ENCODE measurements at regions not wholly inside any gene's neighbourhood (a gene's known extent, or its start where the extent isn't known, plus 50 kb on each side); places are given as distances from the start of the nearest gene placed in this dataset.
"Not testable (repeated sequence)": the region's sequence is repeated elsewhere in the genome, so short reads cannot be mapped to it uniquely, and the experiment has no call there.

DNA sequence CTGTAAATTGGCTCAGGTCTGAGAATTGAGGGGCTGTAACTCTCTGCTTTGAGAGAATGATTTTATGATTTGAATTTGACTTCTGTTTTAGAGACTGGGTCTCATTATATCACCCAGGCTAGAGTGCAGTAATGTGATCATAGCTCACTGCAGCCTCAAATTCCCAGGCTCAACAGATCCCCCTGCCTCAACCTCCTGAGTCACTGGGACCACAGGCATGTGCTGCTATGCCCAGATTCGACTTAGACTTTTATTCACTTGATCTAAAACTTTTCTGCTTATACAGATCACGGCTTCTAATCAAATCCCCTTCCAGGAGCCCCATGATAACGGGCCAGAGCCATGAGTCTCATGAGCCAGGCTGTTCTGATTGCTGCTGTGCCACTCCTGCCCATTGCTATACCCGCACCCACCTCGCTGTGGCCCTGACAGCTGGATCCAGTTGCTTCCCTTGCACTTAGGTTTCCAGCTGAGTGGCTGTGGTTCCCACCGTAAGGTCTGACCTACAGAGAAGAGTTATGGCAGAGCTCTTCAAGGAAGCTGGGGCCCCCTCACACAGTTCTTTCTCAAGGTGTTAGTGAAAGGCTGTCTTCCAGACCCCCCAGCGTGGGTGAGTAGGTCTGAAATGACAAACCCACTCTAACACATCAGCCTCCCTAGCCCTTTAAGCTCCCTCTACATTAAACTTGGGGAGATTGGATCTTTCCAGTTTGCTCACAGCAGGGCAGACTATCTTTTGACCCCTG, 251.2 kb upstream of the SGCG start:
- FAIRE-seq, result no peak

- FAIRE-seq, result no peak
Measured at GRCh38 chr13:22931576-22931975, 249.2 kb upstream of the SGCG start.

DNA sequence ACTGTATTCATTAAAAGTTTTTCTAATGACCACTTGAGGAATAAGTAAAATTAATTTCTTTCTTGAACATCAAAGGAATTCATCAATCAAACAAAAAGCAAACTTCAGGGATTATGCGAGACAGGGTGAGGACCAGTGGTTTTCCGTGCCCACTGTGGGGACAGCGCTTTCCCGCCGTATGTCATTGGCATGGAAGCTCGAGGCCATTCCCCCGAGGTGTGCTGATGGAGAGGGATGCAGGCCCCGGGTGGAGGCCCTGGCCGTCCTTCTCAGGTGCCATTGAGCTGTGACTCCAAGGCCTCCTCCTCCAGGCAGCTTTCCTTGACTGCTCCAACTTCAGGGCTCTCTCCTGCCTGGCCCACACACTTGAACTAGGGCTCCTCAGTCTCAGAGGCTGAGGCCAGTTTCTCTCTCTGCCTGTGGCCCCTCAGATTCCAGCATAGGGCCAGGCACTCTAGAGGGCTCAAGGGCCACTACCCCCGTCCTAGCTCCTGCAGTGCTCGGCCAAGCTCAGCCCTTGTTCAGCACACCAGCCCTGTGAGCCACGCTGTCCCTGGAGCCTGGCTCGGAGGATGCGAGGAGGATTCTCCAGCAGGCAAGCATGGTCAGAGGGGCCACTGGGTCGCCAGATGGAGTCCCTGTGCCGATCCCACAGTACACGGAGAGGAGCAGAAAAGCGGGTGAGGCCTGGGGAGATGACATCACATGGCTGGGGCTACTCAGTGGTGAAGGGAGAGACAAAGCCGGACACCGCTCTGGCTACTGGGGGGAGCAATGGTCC, 248.0 kb upstream of the SGCG start:
- FAIRE-seq, result not testable (repeated sequence)

DNA sequence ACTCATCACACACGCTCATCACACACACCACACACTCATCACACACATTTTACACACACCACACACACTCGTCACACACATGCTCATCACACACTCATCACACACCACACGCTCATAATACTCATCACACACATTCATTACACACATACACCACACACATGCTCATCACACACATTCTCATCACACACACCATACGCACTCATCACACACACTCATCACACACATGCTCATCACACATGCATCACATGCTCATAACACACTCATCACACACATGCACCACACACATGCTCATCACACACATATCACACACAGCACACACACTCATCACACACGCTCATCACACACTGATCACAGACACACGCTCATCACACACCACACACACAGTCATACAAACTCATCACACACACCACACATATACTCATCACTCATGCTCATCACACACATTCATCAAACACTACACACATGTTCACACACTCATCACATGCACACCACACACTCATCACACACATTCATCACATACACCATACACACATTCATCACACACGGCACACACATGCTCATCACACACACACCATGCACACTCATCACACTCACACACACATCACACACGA, 247.1 kb upstream of the SGCG start:
- FAIRE-seq, result no peak

DNA sequence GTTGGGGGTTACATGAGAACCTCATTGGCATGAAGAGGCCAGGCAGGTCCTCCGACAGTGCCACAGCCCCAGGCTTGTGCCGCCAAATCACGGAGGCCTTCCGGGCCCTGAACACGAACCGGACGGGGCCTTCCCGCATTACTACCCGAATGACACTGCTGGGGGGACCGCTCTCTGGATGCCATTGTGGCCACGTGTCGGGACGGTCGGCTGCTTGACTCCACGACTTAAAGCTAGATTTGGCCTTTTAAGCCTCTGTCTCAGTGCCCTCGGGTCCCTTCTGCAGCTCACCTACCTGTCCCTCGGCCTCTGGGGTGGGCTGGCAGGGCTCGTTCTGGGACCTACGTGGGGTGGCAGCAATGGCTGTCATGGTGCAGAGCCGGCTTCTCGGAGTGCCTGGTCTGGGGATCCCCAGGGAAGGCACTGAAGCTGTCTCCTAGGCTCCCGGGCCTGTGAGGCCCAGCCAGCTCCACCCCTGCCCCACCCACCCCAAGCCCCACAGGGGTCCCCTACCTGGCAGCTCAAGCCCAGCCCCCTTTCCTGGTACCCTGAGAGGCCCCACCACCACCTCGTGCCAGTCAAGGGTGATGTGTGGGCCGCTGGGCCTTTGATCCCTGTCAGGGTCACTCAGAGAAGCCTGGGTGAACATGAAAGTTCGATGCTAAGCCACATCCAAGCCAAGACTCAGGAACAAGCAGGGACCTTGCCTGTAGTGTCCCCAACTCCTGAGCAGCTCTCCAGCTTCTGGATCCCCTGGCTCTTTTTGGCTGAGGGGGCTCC, 245.8 kb upstream of the SGCG start:
- FAIRE-seq, result no peak

DNA sequence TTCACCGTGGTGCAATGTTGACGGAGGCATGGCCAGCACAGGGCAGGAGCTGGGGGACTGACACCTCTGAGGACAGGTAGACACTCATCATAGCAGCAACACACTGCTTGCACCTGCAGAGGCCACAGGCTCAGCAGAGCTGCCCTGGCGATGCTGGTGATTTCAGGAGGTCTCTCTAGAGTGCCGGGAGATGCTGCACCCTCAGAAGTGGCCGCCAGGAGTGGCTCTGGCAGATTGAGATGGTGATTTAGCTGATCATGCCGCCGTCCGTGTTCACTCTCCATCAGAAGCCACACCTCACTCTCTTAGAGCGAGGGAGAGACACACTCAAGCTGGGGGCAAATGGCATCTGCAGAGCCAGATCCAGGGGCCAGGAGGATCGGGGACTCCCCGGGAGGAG, 244.6 kb upstream of the SGCG start:
- FAIRE-seq, result no peak

GRCh38 chr13:22937241-22937640, 243.5 kb upstream of the SGCG start:
- no peak for FAIRE-seq

DNA sequence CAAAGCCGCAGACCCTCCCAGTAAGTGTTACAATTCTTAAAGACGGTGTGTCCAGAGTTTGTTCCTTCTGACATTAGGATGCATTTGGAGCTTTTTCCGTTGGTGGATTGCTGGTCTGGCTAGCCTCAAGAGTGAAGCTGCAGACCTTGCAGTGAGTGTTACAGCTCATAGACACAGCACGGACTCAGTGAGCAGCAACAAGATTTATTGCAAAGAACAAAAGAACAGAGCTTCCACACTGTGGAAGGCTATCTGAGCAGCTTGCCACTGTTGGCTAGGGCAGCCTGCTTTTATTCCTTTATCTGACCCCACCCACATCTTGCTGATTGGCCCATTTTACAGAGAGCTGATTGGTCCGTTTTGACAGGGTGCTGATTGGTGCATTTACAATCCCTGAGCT, 242.8 kb upstream of the SGCG start:
- FAIRE-seq, result no peak

DNA sequence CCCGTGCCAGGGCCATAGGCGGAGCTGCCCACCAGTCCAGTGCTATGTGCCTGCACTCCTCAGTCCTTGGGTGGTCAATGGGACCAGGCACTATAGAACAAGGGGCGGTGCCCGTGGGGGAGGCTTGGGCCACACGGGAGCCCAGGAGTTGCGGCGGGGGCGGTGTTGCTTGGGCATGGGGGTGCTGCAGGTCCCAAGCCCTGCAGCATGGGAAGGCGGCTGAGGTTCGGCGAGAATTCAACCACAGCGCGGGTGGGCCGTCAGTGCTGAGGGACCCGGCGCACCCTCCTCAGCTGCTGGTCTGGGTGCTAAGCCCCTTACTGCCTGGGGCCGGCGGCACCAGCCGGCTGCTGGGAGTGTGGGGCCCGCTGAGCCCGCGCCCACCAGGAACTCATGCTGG, 242.2 kb upstream of the SGCG start:
- no peak for FAIRE-seq

DNA sequence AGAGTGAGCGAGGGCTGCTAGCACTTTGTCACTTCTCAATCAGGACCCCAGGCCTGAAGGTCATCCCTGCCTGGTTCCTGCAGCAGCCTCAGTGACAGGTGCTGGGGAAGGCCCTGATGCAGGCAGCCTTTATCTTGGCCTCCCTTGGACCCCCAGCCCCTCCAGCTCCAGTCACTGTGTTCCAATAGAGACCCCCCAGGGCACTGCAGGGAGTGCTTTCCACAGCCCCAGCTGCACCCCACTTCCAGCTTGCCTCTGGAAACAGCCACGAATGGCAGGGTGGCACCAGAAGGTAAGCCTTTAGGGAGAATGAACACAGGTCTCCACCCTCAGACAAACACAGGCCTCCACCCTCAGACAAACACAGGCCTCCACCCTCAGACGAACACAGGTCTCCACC, 241.6 kb upstream of the SGCG start:
- FAIRE-seq, result no peak

GRCh38 chr13:22940090-22940710, 240.6 kb upstream of the SGCG start:
- no peak for FAIRE-seq

DNA sequence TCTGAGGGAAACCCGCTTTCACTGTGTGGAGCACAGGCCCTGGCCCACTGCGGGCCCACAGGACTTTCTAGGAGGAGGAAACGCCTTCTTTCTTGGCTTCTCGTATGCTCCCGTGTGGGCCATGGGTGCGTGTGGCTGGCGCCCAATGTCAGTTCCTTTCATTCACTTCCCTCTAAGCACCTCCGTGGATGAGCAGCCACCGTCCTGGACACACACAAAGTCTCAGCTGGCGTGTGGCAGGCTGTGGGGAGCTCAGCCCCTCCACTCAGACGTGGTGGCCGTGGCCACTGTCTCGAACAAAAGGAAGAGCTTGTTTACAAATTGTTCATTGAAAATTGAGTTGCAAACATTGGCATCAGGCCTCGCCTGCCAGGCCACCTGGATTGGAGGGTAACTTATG, 240.0 kb upstream of the SGCG start:
- no peak for FAIRE-seq

GRCh38 chr13:22941495-22941894, 239.3 kb upstream of the SGCG start:
- not testable (repeated sequence) for FAIRE-seq

- not testable (repeated sequence) for FAIRE-seq
Measured at GRCh38 chr13:22942831-22943230, 237.9 kb upstream of the SGCG start.

DNA sequence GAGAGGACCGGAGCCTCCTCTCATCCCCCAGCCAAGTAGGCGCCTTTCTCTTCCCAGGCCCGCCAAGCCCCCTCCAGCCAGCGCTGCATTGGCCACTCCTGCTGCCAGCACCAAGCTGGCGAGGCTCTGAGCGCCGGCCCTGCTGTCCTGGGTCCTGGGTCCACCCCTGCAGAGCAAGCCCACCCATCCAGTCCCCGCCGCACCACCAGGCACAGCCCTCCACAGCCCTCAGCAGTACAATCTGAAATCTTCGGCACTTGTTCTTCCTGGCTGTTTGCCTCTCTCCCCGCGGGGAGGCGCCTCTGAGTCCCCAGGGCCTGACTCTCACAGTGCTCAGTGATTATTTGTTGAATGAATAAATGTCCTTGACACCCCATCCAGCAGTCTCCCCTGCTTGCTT, 236.4 kb upstream of the SGCG start:
- no peak for FAIRE-seq

- FAIRE-seq, result no peak
Measured at GRCh38 chr13:22945321-22946226, 235.2 kb upstream of the SGCG start.

- FAIRE-seq, result no peak
Measured at GRCh38 chr13:22948421-22948820, 232.4 kb upstream of the SGCG start.

DNA sequence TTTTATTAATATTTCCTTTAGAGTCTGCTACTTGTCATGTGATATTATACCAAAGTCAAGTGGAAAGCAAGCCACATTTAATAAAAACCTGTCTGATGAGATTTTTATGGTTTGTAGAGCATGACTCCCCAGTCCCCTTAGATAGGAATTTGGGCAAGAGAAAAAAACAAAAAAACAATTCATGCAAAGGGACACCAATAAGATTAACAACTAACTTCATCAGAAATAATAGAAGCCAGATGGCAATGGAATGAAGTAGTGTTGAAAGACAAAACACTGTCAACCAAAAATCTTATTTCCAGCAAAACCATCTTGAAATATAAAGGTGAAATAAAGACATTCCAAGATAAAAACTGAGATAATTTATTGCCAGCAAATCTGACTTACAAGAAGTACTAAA, 228.8 kb upstream of the SGCG start:
- FAIRE-seq, result not testable (repeated sequence)

GRCh38 chr13:22955147-22955546, 225.6 kb upstream of the SGCG start:
- FAIRE-seq, result not testable (repeated sequence)

GRCh38 chr13:22956456-22957115, 224.2 kb upstream of the SGCG start:
- FAIRE-seq, result not testable (repeated sequence)

DNA sequence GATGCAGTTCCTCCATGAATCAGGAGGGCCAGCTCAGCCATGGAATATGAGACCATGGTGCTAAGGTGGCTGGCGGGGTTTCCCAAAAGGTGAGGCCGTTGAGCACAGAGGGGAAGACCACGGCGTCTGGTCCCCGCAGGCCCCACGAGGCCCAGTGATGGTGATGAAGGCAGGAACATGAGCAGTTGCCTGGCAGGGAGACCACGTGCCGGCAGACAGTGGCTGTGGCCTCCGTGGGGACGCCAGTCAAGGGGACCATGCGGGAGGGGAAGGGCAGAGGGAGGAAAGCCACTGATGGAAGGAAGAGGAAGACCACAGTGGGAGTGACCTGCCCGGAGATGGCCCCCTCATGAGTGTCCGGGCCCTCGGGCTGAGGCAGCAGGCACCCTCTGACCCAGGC, 220.9 kb upstream of the SGCG start:
- FAIRE-seq, result not testable (repeated sequence)
